ENCODE measurements at regions not wholly inside any gene's neighbourhood (a gene's known extent, or its start where the extent isn't known, plus 50 kb on each side); places are given as distances from the start of the nearest gene placed in this dataset.

DNA sequence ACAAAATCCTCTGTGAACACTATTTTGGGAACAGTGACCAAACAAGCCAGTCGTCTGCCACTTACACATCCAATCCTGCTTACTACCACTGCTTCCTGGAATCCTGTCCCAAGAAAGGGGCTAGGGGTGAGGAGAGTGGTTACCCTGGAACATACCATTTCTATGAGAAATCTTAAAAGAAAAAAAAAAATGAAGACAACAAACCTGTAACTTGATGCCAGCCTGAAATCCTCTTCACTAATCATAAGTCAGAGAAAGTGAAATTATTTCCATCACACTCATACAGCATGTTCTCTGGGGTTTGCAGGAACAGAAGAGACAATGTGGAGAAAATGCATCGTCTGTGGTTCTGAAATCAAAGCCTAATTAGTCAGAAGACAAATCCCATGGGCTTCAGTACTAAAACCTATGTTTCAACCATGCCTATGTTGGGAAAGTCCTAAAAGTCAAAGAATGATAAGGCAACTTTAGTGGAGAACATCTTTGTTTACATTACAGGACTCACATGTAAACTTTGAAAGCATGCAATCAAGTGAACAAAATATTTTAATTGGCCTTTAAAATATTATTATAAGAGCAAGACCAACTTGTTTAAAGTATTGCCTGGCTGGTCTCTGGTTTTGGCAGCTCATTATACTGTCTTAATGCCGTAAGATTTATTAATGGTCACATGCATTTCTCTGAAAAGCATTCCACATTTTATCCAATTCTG, 220.7 kb downstream of the LTN1 start:
- Histone ChIP-seq H3K4me3 (ENCODE audit: low read depth, low read length) (no peak overlapping the region), H3K27me3 (replicated peaks; ENCODE audit: control insufficient read depth, insufficient read depth, low read length) (no peaks in the 10 kb centered on the region), H3K4me1 (peaks cover 20% of the 10 kb centered on the region), H3K36me3 (ENCODE audit: control insufficient read depth, insufficient read depth, low read length) (no peaks in the 10 kb centered on the region), H3K9me3 (no peaks in the 10 kb centered on the region)
- Mint-ChIP-seq H3K27me3 (ENCODE audit: insufficient read depth, unreplicated experiment) (peaks cover 8% of the 10 kb centered on the region), H3K36me3 (ENCODE audit: insufficient read depth, unreplicated experiment) (no peaks in the 10 kb centered on the region), H3K9me3 (ENCODE audit: unreplicated experiment) (peaks cover 26% of the 10 kb centered on the region), H3K4me3 (ENCODE audit: unreplicated experiment) (no peak overlapping the region), H3K27ac (ENCODE audit: unreplicated experiment) (no peak overlapping the region), H3K4me1 (ENCODE audit: low read depth, unreplicated experiment) (peaks cover 7% of the 10 kb centered on the region)
- ChIA-PET POLR2A (no interaction called here), CTCF (no interaction called here)
- BruUV-seq (replicated peaks) = no TSS peak
- TF ChIP-seq CTCF (IDR thresholded peaks at IDR 0.05; ENCODE audit: insufficient read depth in 1 of 2, low read depth in 1 of 2, low read length in 1 of 2, severe bottlenecking in 1 of 2, unreplicated experiment in 1 of 2) = no peak
- intact Hi-C loops (cut with micrococcal nuclease; ENCODE audit: unreplicated experiment) = no loop called here
- no peak for DNase-seq

DNA sequence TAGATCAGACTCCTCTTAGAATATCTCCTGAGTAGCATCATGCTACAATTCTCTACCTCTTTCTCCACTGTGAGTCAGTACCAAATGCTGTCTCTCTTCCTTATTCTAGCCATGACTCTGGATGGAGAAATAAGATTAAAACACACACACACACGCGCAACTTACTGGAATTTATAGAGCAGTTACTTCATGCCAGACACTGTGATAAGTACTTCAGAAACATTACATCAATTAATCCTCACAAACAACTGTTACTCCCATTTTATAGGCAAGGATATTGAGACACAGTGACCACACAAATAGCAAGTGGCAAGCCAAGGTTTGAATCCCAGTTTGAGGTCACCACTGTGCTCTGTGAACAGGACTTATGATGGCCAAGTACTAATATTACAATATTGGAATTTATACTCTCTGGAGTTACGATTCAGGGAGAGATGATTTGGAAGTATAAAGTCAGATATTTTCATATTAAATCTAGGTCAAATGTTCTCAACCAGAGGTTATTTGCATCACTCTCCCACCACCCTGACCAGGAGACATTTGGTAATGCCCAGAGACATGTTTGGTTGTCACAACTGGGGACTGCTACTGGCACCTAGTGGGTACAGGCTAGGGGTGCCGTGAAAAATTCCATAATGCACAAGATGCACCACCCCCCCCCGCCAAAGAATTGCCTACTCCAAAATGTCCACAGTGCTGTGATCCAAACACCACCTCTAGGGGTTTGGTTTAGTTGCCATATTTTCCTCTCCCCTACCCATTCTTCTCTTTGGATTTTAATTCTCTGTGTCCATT, 221.6 kb downstream of the LTN1 start:
- peaks cover 7% of the 10 kb centered on the region for H3K4me1 Mint-ChIP-seq (ENCODE audit: low read depth, unreplicated experiment)
- no peak overlapping the region for H3K4me3 Mint-ChIP-seq (ENCODE audit: unreplicated experiment)
- Histone ChIP-seq H3K4me3 (ENCODE audit: low read depth, low read length) (no peak overlapping the region), H3K27me3 (replicated peaks; ENCODE audit: control insufficient read depth, insufficient read depth, low read length) (no peaks in the 10 kb centered on the region), H3K4me1 (peaks cover 20% of the 10 kb centered on the region), H3K36me3 (ENCODE audit: control insufficient read depth, insufficient read depth, low read length) (no peaks in the 10 kb centered on the region), H3K9me3 (no peaks in the 10 kb centered on the region)
- no peaks in the 10 kb centered on the region for H3K36me3 Mint-ChIP-seq (ENCODE audit: insufficient read depth, unreplicated experiment)
- peaks cover 8% of the 10 kb centered on the region for H3K27me3 Mint-ChIP-seq (ENCODE audit: insufficient read depth, unreplicated experiment)
- TF ChIP-seq CTCF (IDR thresholded peaks at IDR 0.05; ENCODE audit: insufficient read depth in 1 of 2, low read depth in 1 of 2, low read length in 1 of 2, severe bottlenecking in 1 of 2, unreplicated experiment in 1 of 2) = no peak
- H3K27ac Mint-ChIP-seq (ENCODE audit: unreplicated experiment) = no peak overlapping the region
- ChIA-PET CTCF (no interaction called here), POLR2A (no interaction called here)
- intact Hi-C loops (cut with micrococcal nuclease; ENCODE audit: unreplicated experiment) = no loop called here
- H3K9me3 Mint-ChIP-seq (ENCODE audit: unreplicated experiment) = peaks cover 26% of the 10 kb centered on the region
- DNase-seq = no peak
- BruUV-seq (replicated peaks) = no TSS peak

DNA sequence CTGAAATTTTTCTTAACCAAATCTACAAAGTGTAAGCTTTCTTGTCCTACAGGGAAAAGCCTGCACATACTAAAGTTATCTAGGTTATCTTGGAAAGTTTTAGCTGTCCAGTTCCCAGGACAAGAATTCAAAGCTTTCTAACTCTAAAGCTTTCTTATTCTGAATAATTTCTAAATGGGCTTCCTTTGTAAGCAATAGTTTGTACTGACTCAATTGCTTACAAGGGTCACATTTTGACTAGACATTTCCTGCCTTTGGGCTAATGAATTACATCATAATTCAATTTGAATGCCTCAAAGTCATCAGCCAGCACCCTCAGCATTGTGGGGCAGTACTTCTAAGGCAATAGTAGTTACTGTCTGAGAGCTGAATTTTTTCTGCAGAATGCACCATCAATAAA, 223.0 kb downstream of the LTN1 start:
- no TSS peak for BruUV-seq (replicated peaks)
- Histone ChIP-seq H3K27me3 (replicated peaks; ENCODE audit: control insufficient read depth, insufficient read depth, low read length) (no peaks in the 10 kb centered on the region), H3K36me3 (ENCODE audit: control insufficient read depth, insufficient read depth, low read length) (no peaks in the 10 kb centered on the region), H3K4me1 (peaks cover 20% of the 10 kb centered on the region), H3K9me3 (no peaks in the 10 kb centered on the region), H3K4me3 (ENCODE audit: low read depth, low read length) (no peak overlapping the region)
- ChIA-PET POLR2A (no interaction called here), CTCF (no interaction called here)
- intact Hi-C loops (cut with micrococcal nuclease; ENCODE audit: unreplicated experiment) = no loop called here
- Mint-ChIP-seq H3K9me3 (ENCODE audit: unreplicated experiment) (peaks cover 12% of the 10 kb centered on the region), H3K4me1 (ENCODE audit: low read depth, unreplicated experiment) (no peaks in the 10 kb centered on the region), H3K27ac (ENCODE audit: unreplicated experiment) (no peak overlapping the region), H3K27me3 (ENCODE audit: insufficient read depth, unreplicated experiment) (peaks cover 5% of the 10 kb centered on the region), H3K36me3 (ENCODE audit: insufficient read depth, unreplicated experiment) (no peaks in the 10 kb centered on the region), H3K4me3 (ENCODE audit: unreplicated experiment) (no peak overlapping the region)
- DNase-seq = no peak
- no peak for TF ChIP-seq CTCF (IDR thresholded peaks at IDR 0.05; ENCODE audit: insufficient read depth in 1 of 2, low read depth in 1 of 2, low read length in 1 of 2, severe bottlenecking in 1 of 2, unreplicated experiment in 1 of 2)

All from Caco-2 (cell line).